LHCN-M2 (cell line): ENCODE measurements at regions not wholly inside any gene's neighbourhood (a gene's known extent, or its start where the extent isn't known, plus 50 kb on each side); places are given as distances from the start of the nearest gene placed in this dataset.

ENCODE experiments used
- DNase-seq: peaks from one replicate; pipeline ENCODE4 v3.0.0-alpha.2; 2012; ENCODE audit warnings: low read depth

- DNase-seq: no peak
These were observed 53.0 kb upstream of the DAZL start for GRCh38 chr3:16658004-16658924.

- no peak for DNase-seq
These were observed 53.9 kb upstream of the DAZL start for GRCh38 chr3:16658925-16659793.

- peak; percentile 5 for DNase-seq
These were observed 58.9 kb upstream of the DAZL start for GRCh38 chr3:16663854-16664712.

- DNase-seq: peak; percentile 14
These were observed 60.1 kb upstream of the DAZL start for GRCh38 chr3:16665282-16665741.

GRCh38 chr3:16666206-16666605 lies 61.0 kb upstream of the DAZL start:
- no peak for DNase-seq

- no peak for DNase-seq
These were observed 62.4 kb upstream of the DAZL start for GRCh38 chr3:16667633-16668032.

GRCh38 chr3:16668776-16669545 lies 63.7 kb upstream of the DAZL start:
- peak; percentile 15 for DNase-seq

- DNase-seq: no peak
These were observed 65.0 kb upstream of the DAZL start for GRCh38 chr3:16670191-16670590.

- DNase-seq: no peak
These were observed 66.5 kb upstream of the DAZL start for GRCh38 chr3:16671690-16672089.

- no peak for DNase-seq
These were observed 68.3 kb upstream of the DAZL start for GRCh38 chr3:16673530-16673929.

- no peak for DNase-seq
These were observed 70.6 kb upstream of the DAZL start for GRCh38 chr3:16675805-16676204.

- DNase-seq: no peak
These were observed 81.5 kb upstream of the DAZL start for GRCh38 chr3:16686679-16687078.

- no peak for DNase-seq
These were observed 82.0 kb upstream of the DAZL start for GRCh38 chr3:16687221-16687620.

- DNase-seq: no peak
These were observed 87.5 kb upstream of the DAZL start for GRCh38 chr3:16692486-16693344.

- no peak for DNase-seq
These were observed 88.6 kb upstream of the DAZL start for GRCh38 chr3:16693820-16694219.

GRCh38 chr3:16695710-16696109 lies 90.5 kb upstream of the DAZL start:
- DNase-seq: no peak

GRCh38 chr3:16697443-16698147 lies 92.4 kb upstream of the DAZL start:
- no peak for DNase-seq

GRCh38 chr3:16700651-16701050 lies 95.4 kb upstream of the DAZL start:
- no peak for DNase-seq

- no peak for DNase-seq
These were observed 99.7 kb upstream of the DAZL start for GRCh38 chr3:16704941-16705340.
